Right ventricle myocardium inferior (tissue), 1 donor: ENCODE measurements at regions not wholly inside any gene's neighbourhood (a gene's known extent, or its start where the extent isn't known, plus 50 kb on each side); places are given as distances from the start of the nearest gene placed in this dataset.

Experiments
- ATAC-seq: fragments of 200-7000 bp; cut with Tn5 transposase; one replicate; pipeline ENCODE4 v1.9.1; 2020; ENCODE audit warnings: mild to moderate bottlenecking, moderate library complexity
- DNase-seq: peaks from one replicate; pipeline ENCODE4 v3.0.0; 2021; ENCODE audit errors: missing footprints
- intact Hi-C: fragments of 100-400 bp; cut with DNase I; formaldehyde crosslinking; loops from one replicate; pipeline ENCODE4 v1.11.0; 2022
- donor health status: DM: no; HTN: yes; CAD: no; lungs with severe emphysema.

GRCh38 chr2:155748131-155748530 is 584.4 kb downstream of the NR4A2 start:
- DNase-seq (no peak), ATAC-seq (no peak)
- intact Hi-C loops: no loop called here

GRCh38 chr2:155747531-155747930 is 585.0 kb downstream of the NR4A2 start:
- no peak for ATAC-seq
- intact Hi-C loops: no loop called here
- no peak for DNase-seq

GRCh38 chr2:155733091-155733853 is 599.2 kb downstream of the NR4A2 start:
- ATAC-seq (no peak), DNase-seq (no peak)
- intact Hi-C loops: no loop called here

GRCh38 chr2:155730804-155731203 is 601.7 kb downstream of the NR4A2 start:
- DNase-seq (no peak), ATAC-seq (no peak)
- intact Hi-C loops: no loop called here

GRCh38 chr2:155727187-155727895 is 605.2 kb downstream of the NR4A2 start:
- DNase-seq: no peak
- ATAC-seq: no peak
- intact Hi-C loops: no loop called here

- ATAC-seq (no peak), DNase-seq (no peak)
- intact Hi-C loops: no loop called here
Observed at GRCh38 chr2:155722290-155722689, 610.2 kb downstream of the NR4A2 start.

- ATAC-seq: no peak
Observed at GRCh38 chr2:155715705-155716104, 616.8 kb downstream of the NR4A2 start.

GRCh38 chr2:155714983-155715382 is 617.5 kb downstream of the NR4A2 start:
- intact Hi-C loops: no loop called here
- DNase-seq: no peak
- no peak for ATAC-seq

More at GRCh38 chr2:155715705-155716104, 616.8 kb downstream of the NR4A2 start:
- intact Hi-C loops: no loop called here
- no peak for DNase-seq

- ATAC-seq (no peak), DNase-seq (no peak)
- intact Hi-C loops: no loop called here
Observed at GRCh38 chr2:155708071-155708470, 624.5 kb downstream of the NR4A2 start.

- intact Hi-C loops: no loop called here
- no peak for DNase-seq
Observed at GRCh38 chr2:155703917-155704316, 628.6 kb downstream of the NR4A2 start.

GRCh38 chr2:155703048-155703447 is 629.5 kb downstream of the NR4A2 start:
- intact Hi-C loops: no loop called here
- DNase-seq (no peak), ATAC-seq (no peak)

More at GRCh38 chr2:155703917-155704316, 628.6 kb downstream of the NR4A2 start:
- ATAC-seq: no peak

GRCh38 chr2:155701721-155702120 is 630.8 kb downstream of the NR4A2 start:
- DNase-seq (no peak), ATAC-seq (no peak)
- intact Hi-C loops: no loop called here

- DNase-seq (no peak), ATAC-seq (no peak)
- intact Hi-C loops: no loop called here
Observed at GRCh38 chr2:155696571-155696970, 636.0 kb downstream of the NR4A2 start.

- ATAC-seq: no peak
- intact Hi-C loops: no loop called here
- no peak for DNase-seq
Observed at GRCh38 chr2:155695505-155695904, 637.0 kb downstream of the NR4A2 start.

- ATAC-seq: no peak
- intact Hi-C loops: no loop called here
Observed at GRCh38 chr2:155692856-155693255, 639.7 kb downstream of the NR4A2 start.

GRCh38 chr2:155692106-155692505 is 640.4 kb downstream of the NR4A2 start:
- ATAC-seq: no peak
- DNase-seq: no peak
- intact Hi-C loops: no loop called here

More at GRCh38 chr2:155692856-155693255, 639.7 kb downstream of the NR4A2 start:
- DNase-seq: no peak

GRCh38 chr2:155690785-155691184 is 641.7 kb downstream of the NR4A2 start:
- intact Hi-C loops: no loop called here
- DNase-seq: no peak
- no peak for ATAC-seq

GRCh38 chr2:155689791-155690190 is 642.7 kb downstream of the NR4A2 start:
- intact Hi-C loops: no loop called here
- DNase-seq (no peak), ATAC-seq (no peak)

- ATAC-seq: no peak
- no peak for DNase-seq
- intact Hi-C loops: no loop called here
Observed at GRCh38 chr2:155687181-155687580, 645.3 kb downstream of the NR4A2 start.

- intact Hi-C loops: no loop called here
- ATAC-seq (no peak), DNase-seq (no peak)
Observed at GRCh38 chr2:155679647-155680046, 652.9 kb downstream of the NR4A2 start.
